ENCODE measurements at regions not wholly inside any gene's neighbourhood (a gene's known extent, or its start where the extent isn't known, plus 50 kb on each side); places are given as distances from the start of the nearest gene placed in this dataset.

DNA sequence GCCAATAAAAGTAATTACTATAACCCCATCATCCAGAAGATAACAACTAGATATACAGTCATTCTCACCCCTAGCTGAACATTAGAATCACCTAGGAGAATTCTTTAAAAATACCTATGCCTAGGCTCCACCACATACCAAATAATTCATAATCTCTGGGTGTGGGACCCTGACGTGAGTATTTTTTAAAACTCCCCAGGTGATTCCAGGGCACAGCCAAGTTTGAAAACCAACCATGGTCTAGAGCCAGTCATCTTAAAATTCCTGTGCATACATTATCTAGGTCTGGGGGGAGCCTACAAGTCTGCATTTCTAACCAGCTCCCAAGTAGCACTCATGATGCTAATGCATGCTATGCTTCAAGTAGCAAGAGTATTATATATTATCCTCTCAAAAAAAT, 281.0 kb upstream of the MTNR1B start:
- no peak for DNase-seq (ENCODE audit: low spot score in 2 of 2)
- WGBS, 2 donors, result 74 to 78% methylated on average over 1 of the region's 1 CpG
- intact Hi-C loops (cut with DNase I; ENCODE audit: low total_unique reads), result no loop called here
- TF ChIP-seq, protein P1, sequence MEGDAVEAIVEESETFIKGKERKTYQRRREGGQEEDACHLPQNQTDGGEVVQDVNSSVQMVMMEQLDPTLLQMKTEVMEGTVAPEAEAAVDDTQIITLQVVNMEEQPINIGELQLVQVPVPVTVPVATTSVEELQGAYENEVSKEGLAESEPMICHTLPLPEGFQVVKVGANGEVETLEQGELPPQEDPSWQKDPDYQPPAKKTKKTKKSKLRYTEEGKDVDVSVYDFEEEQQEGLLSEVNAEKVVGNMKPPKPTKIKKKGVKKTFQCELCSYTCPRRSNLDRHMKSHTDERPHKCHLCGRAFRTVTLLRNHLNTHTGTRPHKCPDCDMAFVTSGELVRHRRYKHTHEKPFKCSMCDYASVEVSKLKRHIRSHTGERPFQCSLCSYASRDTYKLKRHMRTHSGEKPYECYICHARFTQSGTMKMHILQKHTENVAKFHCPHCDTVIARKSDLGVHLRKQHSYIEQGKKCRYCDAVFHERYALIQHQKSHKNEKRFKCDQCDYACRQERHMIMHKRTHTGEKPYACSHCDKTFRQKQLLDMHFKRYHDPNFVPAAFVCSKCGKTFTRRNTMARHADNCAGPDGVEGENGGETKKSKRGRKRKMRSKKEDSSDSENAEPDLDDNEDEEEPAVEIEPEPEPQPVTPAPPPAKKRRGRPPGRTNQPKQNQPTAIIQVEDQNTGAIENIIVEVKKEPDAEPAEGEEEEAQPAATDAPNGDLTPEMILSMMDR (IDR thresholded peaks at IDR 0.05), result no peak
- TF ChIP-seq POLR2A (IDR thresholded peaks at IDR 0.05), result no peak
- H3K4me3 ChIP-seq (ENCODE audit: low read depth, poor library complexity, severe bottlenecking), result no peak overlapping the region

DNA sequence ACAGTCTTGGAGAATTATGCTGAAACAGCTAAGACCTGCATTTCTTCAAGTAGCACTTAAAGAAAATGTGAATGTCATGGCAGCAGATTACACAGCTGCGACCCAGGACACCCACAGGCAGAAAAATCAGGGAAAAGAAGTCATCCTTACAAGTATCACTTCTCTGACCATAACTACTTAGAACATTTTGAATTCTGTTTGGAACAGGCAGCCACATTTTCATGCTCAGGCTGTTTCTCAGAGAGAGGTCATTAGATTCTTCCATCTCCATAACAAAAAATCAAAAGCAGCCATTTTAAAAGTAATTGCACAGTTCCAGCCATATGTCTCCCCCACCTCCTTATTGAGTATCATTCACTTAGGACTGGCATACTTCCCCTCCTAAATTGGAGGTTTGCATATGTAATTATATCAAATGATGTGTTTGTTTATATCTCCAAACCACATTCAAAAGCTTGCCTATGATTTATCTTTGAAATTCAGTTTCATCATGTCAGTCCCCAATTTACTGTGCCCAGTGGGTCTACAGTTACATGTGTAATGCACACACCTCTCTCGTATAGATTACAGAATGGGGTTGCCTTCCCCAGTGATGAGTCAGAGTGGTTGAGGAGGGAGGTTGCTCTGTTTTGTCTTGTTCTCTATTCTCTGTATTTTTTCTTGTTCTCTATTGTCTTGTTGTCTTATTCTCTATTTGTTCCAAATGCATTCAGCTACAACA, 276.5 kb upstream of the MTNR1B start:
- no peak for DNase-seq (ENCODE audit: low spot score in 2 of 2)
- H3K4me3 ChIP-seq (ENCODE audit: low read depth, poor library complexity, severe bottlenecking), result no peak overlapping the region
- 59% methylated on average over 2 of the region's 2 CpGs for WGBS, 2 donors
- TF ChIP-seq POLR2A (IDR thresholded peaks at IDR 0.05), result no peak
- TF ChIP-seq, protein P1 (IDR thresholded peaks at IDR 0.05), result no peak
- intact Hi-C loops (cut with DNase I; ENCODE audit: low total_unique reads), result no loop called here

DNA sequence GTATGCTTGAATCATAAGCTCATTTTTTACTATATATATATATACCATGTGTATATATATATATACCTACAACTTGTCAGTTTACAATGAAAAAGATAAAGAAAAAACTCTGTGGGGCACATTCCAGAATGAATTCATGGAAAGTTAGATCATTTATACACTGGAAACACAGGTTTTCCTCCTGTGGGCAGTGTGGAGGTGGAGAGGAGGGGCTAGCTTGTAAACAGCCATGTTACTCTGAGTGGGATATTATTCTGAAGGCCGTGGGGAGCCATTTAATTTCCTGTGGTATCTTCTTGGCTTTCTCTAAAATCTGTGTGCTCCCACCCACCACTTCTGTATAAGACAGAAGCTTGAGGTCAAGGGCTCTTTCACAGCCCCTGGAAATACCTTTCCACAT, 273.4 kb upstream of the MTNR1B start:
- no peak for TF ChIP-seq POLR2A (IDR thresholded peaks at IDR 0.05)
- TF ChIP-seq, protein P1 (IDR thresholded peaks at IDR 0.05), result no peak
- no peak for DNase-seq (ENCODE audit: low spot score in 2 of 2)
- intact Hi-C loops (cut with DNase I; ENCODE audit: low total_unique reads), result no loop called here
- WGBS, 2 donors, result 66 to 75% methylated on average over 1 of the region's 1 CpG
- H3K4me3 ChIP-seq (ENCODE audit: low read depth, poor library complexity, severe bottlenecking), result no peak overlapping the region

DNA sequence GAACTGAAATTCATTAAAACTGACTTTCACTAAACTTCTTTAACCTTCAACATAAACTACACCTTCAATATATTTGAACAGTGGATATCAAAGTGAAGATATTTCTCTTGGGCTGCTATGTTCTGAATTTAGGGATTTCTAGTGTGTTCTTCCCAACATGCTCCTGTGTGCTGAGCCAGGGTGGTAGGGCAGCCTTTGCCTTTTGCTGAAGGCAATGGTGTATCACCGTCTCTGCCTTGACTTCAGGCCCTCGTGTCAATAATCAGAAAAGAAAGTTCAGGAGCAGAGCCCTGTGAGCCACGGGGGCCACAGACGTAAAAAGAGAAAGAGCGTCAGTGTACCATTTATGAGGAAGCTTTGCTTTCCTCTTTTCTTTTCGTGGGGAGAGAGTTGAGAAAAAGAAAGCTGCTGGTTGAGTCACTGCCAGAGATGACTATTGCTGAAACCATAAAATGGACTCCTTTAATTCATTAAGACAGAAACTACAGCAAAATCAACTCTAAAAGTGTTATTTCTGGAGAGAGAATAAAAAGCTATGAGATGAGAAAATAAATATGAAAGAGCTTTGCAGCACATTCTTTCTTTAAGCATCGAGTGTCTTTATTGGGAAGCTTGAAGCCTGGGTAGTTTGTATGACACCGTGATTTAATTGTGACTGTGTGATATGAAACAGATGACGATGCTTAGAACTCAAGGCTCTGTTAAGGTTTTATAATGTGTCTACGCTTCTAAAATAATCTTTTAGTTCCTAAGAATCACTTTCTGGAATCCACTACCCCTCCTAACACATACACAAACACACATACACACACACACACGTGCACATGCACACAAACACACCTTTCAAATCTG, 271.8 kb upstream of the MTNR1B start:
- WGBS, 2 donors, result 60% methylated on average over 11 of the region's 11 CpGs
- H3K4me3 ChIP-seq (ENCODE audit: low read depth, poor library complexity, severe bottlenecking), result no peak overlapping the region
- no peak for TF ChIP-seq POLR2A (IDR thresholded peaks at IDR 0.05)
- TF ChIP-seq, protein P1 (IDR thresholded peaks at IDR 0.05), result no peak
- no peak for DNase-seq (ENCODE audit: low spot score in 2 of 2)
- intact Hi-C loops (cut with DNase I; ENCODE audit: low total_unique reads), result no loop called here

DNA sequence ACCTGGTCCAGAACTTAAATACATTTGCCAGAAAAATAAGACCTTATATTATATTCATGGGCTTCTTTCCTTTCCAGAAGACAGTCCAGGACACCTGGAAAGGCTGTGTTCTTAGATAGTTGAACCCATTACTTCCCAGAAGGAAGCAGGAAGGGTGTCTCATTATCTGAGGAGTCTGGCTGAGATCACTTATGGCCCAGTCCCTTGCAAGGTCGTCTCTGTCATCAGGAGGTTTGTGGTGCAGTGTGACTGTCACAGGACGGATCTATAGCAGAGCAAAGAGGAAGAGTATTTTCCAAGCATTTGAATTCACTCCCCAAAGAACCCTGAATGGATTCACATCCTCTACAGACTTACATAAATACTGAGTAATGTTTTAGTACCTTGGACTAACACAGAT, 270.7 kb upstream of the MTNR1B start:
- WGBS, 2 donors, result 48 to 59% methylated on average over 2 of the region's 2 CpGs
- intact Hi-C loops (cut with DNase I; ENCODE audit: low total_unique reads), result no loop called here
- DNase-seq (ENCODE audit: low spot score in 2 of 2), result no peak
- no peak overlapping the region for H3K4me3 ChIP-seq (ENCODE audit: low read depth, poor library complexity, severe bottlenecking)
- TF ChIP-seq POLR2A (IDR thresholded peaks at IDR 0.05), result no peak
- TF ChIP-seq, protein P1 (IDR thresholded peaks at IDR 0.05), result no peak
